Smooth muscle cell of the brain vasculature (primary cell): ENCODE measurements at regions not wholly inside any gene's neighbourhood (a gene's known extent, or its start where the extent isn't known, plus 50 kb on each side); places are given as distances from the start of the nearest gene placed in this dataset.

Experiments used
- DNase-seq: peaks from one replicate; pipeline ENCODE4 v3.0.0-alpha.2; 2012; ENCODE audit warnings: low read depth, low spot score

DNA sequence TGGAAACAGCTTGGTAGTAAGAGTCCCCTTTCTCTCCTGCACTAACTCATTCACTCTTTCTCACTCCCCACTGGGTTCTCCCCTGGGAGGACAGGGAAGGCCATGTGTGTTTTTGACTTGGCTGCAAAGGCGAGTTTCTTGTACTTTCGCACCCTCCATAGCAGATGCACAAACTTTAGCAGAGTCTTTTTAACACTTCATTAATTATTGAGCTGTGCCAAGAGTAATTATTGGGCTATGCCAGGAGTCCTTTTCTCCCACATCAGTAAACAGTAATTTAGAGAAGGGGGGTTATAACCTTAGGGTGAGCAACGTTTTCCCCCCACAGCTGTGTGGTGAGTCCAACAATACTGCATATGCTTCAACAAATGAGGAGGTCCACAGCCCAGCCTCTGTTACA, 224.4 kb upstream of the ATP11B start:
- DNase-seq: no peak

DNA sequence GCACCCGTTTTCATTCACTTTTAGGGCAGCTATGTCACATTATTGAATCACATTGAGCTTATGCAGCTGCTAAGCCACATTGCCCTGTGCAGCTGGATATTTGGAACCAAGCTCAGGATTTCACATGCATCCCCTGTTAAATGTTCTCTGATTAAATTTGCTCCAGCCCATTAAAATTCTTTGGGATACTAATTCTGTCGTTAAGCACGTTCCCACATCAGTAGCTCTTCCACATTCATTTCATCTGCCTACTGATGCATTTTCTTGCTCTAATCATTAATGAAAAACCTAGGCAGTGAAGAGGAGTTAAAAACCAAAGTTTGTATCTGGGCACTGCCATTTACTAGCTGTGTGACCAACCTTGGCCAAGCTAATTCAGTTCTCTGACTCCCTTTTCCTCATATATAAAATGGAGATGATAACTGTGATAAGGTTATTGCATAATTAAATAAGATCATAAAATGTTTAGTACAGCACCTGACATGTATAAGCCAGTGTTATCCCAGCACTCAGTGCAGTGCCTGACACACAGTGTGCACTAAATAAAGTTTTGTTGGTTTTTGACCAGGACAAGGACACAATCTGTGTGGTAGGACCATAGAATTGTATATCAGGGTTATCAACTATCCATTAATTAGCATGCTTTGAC, 222.2 kb upstream of the ATP11B start:
- no peak for DNase-seq

DNA sequence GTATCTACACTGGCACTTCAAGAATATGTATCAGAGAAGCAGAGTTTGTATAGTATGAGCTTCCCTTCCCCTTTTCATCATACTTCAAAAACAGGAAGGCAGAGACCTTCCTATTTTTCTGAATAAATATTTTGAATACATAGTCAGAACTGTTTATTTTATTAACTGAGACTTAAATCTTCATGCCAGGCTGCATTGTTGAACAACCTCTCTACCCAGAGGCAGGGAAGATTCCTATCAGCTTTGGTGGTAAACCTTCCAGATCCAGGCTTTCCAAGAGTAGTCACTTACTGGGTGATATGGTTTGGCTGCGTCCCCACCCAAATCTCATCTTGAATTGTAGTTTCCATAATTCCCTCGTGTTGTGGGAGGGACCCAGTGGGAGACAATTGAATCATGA, 217.4 kb upstream of the ATP11B start:
- no peak for DNase-seq

DNA sequence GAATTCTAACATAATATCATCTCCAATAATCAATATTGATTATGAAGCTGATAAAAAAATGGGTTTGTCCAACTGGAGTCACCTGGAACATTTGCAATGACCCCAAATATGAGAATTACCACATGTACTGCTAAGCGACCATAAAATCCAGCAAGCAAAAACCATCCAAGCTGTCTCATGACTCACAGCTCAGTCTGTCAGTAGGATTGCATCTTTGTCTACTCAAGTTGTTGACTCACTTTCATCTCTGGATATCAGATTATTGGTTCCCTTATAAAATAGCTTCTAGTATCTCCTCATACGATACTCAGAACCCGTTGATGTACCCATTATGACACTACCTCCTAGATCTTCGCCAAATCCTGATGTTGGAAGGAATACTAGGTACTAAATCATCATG, 209.8 kb upstream of the ATP11B start:
- DNase-seq: no peak

DNA sequence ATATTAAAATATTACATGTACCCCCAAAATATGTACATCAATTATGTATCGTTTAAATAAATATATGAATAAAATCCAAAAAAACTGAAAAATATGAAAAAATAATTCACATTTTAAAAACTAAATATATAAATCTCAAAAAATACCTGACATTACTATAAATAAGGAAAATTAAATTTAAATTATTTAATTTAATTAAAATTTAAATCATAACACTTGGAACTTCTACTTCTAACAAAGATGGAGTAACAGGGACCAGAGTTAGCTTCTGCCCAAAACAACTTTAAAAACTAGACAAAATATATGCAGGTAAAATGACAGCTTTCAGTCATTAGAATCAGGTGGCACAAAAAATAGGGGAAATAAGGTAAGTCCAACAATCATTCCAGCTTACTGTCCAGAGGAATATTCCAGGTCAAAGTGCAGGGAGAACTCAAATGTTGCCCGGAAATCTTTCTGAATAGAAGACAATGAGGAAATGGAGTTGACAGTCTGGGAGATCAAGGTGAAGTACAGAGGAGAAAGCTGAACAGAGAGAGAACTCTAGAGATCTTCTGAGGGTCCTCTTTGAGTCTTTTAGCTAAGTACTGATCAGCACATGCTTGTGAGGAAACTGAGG, 207.7 kb upstream of the ATP11B start:
- DNase-seq: no peak

DNA sequence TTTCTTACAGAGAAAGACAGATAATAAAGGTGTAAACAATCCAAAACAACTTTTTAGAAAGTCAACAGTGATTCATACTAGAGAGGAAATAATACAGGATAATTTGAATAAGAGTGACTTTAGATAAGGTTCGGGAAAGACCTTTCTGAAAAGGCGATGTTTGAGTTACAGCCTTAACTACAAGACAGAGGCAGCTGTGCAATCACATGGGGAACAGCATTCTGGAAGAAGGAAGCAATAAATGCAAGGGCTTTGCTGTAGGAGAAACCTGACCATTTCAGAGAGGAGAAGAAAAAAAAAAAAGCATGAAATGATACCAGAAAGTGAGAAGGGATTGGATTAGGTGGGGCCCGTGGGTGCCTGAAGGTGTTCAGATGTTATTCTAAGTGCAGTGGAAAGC, 200.6 kb upstream of the ATP11B start:
- DNase-seq: no peak

DNA sequence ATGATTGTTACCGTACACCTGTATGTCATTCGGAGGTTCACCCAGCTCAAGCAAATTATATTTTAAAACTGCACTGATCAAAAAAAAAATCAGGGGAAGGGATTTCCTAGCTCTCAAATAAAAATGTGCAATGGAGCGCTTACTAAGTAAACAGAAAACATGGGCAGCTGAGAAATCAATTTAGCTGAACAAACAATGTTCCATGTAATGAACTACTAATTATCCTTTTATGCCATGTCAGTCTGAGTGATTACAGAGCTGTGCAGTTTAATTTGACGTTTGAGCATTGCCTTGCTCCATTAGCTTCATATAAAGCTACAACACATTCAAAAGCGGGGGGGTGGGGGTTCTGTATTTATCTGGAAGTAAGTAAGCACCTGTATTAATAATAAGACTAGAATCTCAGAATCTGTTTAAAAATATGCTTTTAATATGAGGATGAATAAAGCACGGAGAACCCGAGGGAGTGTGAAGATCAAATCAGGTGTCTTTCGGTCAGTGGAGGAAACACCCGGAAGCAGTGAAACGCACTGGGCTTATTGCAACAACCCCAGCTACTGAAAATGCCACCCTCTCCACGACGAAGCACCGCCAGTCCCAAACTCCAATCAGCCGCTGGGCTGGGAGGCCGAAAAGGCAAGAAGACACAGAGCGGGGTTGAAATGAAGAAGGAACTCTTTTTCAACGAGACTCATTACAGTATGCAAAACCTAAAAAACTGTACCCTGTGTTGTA, 196.5 kb upstream of the ATP11B start:
- DNase-seq: no peak

DNA sequence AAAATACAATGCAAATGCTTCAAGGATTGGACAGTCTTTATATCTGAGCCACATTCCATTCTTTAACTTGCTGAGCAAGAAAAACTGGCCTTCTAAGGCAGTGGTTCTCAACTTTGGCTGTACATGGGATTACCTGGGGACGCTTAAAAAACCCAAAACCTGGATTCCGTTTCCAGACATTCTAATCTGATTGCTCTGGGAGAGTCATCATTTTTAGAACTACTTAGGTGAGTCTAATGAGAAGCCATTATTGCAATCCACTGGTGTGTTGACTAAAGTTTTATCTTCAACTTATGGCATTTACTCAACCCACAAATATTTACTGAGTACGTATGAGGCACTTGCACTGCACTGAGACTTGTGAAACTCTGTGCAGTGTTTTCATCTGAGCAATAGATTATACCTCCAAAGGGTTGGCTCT, 195.7 kb upstream of the ATP11B start:
- DNase-seq: no peak

DNA sequence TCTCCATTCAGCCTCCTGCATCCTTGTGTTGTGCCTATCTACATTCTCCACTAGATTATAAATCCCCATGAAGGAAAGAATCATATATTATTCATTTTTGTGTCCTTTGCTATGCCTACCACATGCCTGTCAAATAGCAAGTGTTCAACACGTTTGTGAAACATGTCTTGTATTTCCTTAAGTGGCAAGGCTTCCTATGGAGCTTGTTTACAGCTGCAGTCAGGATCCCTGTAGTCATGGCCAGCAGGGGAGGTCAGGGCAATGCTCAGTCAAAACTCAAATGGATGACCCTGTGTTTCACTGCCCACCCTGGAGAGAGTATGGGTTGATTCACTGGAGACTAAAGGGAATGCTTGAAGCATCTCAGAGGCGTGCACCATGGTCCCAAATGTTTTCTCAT, 191.7 kb upstream of the ATP11B start:
- DNase-seq: no peak

DNA sequence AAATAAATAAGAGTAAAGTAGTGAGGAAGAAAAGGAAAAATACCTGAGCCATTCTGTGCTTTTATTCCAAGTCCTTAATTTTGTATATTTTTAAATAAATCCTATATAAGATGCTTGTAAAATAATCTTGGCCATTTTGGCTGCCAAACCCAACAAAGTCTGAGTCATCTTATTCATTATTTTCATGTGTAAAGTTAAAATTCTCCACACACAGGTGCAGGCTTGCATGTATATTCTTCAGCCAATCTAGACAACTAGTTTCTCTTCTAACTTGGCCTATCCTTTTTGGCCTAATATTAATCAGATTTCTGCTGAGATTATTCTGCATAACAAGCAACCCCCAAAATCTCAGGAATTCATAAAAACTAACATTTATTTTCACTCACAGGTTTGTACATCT, 189.8 kb upstream of the ATP11B start:
- no peak for DNase-seq

DNA sequence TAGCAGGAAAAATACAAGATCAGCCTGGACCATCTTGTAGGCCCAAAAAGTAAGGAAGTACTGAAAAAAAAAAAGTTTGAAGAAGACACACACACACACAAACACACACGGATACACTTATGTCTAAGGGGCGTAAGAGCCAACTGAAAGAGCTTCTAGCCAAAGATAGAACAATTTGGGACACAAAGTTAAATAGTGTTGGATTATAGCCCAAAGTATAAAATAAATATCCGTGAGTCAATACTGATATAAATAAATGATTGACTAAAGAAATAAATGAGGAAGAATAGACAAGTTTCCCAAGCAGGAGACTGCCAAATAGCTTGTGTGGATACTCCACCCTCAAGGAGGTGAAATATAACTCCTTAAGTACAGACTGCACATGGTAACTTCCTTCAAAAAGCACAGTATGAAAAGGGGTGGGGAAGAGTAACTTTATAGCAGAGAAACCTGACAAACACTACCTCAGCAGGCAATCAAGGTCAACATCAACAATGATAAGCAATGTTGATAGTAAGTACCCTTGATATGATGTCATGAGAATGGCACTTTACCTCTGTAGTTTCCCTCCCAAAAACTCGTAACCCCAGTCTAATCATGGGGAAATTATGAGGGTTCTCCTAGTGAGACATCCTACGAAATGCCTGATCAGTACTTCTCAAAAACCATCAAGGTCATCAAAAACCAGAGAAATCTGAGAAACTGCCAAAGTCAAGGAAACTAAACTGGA, 187.3 kb upstream of the ATP11B start:
- no peak for DNase-seq

DNA sequence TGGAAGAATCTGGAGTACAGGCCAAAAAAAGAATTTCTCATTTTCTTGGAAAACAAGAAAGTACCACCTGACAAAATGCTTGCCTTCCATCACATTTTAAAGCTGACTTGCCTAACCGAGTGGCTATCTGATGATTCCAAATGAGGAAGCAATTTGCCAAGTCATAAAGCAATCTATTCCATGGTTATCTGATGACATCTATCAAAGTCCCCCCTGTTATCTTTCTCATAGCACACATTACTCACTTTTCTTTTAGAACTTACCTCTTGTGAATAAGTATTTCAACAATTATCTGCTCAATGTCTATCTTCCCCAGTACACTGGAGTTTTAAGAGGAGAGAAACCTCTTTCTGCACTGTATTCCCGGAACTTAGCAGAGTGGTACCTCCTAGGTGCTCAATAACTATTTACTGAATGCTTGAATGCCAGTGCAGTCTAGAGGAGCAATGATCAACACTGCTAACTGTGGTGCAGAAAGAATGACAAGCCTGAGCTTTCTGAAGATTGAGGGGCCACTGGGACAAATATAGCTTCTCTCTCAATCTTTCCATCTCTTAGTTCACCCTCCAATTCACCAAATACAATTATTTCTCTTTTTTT, 186.3 kb upstream of the ATP11B start:
- DNase-seq: no peak

DNA sequence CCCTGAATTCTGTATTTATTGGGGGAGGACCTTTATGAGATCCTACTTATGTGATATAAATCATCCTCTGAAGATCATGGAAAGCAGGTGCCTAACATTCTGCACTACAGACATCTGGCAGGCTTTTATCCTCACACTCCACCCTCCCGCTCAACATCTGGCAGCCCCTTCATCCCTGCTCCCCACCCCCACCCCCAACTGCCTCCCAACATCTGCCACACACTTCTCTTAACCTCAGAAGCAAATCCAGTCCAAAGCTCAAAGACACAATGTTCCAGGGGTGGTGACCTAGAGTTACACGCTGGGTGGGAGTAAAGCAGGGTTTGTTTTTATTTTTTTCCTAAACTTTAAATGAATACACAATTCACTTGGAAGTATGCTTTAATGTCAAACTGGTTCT, 184.5 kb upstream of the ATP11B start:
- DNase-seq: no peak

DNA sequence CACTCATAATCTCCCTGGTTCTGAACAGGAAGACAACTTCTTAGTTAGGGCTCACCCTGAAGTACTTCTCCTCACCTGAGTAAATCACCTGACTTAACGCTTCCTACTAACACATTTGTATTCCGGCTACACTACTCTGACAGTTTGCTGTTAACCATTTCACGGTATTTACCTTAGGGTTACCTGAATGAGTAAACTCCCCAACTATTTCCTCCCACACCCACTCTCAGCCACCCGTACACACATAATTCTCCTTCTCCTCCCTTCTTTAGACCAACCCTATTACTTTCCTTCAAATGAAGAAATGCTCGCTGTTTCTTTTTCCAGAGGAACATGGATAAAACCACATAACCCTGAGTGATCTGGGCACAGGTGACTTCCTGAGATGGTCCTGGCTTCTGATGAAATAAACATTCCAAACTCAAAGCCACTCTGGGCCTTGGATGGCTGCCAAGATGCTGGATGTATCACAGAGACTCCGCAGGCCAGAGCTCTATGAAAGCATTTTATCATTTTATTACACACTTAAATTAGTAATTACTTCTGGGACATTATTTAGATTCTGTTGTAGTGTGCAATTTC, 183.6 kb upstream of the ATP11B start:
- DNase-seq: no peak

DNA sequence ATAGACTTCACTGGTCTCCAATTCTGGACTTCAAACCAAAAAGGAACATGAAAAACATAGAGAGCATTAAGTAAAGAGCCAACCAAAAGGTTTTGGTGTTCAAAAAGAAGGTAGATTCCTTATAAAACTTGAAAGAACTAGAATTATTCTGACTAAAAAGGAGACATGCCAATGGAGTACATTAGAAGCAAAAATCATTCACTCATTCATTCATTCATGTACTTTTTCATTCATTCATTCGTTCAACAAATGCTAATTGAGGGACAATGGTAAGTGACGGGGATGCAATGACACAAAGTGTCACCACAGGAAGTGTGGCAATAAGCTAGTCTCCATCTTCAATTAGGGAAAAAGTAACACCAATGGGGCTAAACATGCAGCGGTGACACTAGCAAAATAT, 181.0 kb upstream of the ATP11B start:
- no peak for DNase-seq

DNA sequence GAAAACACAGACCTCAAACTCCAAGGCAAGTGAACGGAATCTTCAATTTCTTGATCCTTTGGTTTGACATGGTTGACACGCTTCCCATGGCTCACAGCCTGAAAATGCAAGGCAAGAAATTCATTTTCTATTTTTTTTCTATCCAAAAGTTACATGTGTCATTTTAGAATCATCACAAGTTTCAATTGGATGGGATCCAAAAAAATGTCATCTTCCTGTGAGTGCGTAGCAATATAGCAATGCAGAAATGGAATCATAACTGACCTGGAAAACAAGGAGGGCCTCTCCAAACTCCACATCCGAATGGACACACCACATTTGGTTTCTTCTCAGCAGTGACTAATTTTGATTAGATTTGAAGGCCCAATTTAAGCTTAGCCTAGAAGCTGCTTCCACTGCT, 175.8 kb upstream of the ATP11B start:
- no peak for DNase-seq

DNA sequence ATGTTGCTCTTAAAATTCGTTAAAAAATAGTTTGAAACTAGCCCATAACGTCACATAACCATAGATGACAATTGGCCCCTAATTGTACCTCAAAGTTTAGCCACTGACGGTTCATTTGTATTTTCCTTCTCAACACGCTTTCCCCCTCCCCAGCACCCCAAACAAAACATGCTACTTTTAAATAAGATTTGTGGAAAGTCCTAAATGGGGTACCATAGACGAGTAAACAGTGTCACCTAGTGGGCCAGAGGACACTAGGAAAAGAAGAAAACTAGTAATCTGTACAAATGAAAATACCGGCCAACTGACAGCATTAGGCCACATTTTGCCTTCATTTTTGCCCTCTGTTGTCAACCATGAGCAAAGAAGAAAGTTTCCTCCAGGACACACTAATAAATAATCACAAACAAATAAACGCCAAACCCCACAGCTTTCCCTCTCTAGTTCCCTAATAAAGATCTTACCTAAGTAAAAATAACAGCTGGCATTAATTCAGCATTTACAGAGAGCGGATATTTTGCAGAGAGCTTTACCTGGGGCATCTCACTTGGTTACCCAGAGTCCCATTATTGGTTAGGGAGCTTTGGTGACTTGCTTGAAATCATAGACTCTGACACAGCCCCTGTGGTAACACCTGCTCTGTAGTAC, 175.1 kb upstream of the ATP11B start:
- DNase-seq: no peak

DNA sequence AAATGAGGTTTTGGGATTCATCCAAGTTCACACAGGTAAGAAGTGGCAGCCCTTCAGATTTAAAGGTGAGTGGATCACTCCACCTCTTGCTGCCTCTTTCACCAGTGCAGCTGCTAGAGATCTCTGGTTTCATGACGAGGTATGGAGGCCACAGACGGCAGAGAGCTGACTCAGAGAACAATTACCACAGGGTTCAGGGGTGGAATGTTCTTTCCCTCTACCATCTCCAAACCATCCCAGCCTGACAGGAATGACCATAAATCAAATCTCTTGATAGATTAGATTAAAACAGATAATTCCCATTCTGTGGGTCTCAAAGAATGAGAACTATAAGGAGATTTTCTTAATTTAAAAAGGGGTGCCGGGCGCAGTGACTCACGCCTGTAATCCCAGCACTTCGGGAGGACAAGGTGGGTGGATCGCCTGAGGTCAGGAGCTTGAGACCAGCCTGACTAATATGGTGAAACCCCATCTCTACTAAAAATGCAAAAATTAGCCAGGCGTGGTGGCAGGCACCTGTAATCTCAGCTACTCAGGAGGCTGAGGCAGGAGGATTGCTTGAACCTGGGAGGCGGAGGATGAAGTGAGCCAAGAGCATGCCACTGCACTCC, 174.2 kb upstream of the ATP11B start:
- DNase-seq: no peak

DNA sequence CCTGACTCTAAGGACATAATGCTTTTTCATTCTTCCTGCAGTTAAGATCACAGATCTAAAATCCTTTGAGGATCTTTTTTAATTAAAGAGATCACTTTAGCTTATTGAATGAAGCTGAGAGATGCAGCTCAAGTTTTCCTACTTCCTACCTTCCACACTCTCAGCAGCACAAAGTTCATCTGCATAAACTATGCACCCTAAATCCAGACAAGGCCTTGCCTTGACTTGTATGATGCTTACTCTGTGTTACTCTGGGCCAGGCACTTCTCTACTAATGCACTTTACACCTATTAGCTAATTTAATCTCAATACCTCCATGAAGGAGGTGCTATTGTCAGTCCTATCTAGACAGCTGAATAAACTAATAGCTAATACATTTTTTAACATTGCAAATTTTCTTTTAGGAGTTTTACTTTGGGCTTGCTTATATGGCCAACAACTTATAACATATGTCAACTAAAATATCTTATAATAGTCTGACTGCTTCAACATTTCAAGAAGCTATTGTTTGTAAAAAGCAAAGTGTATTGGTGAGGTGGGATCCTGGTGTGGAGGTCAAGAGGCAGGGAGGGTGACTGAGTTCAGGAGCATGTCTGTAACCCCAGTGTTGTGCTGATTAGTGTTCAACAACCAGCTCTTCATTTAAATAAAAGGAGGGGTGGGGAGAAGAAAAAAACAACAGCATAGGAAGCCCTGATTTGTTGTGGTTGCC, 172.4 kb upstream of the ATP11B start:
- DNase-seq: no peak
